NCI-H2171 (cell line): ENCODE measurements at regions not wholly inside any gene's neighbourhood (a gene's known extent, or its start where the extent isn't known, plus 50 kb on each side); places are given as distances from the start of the nearest gene placed in this dataset.
"Not testable (repeated sequence)": the region's sequence is repeated elsewhere in the genome, so short reads cannot be mapped to it uniquely, and the experiment has no call there.

Source experiments
- DNase-seq: peaks from one replicate; lab custom pipeline; 2025; lab: John Stamatoyannopoulos, UW

DNA sequence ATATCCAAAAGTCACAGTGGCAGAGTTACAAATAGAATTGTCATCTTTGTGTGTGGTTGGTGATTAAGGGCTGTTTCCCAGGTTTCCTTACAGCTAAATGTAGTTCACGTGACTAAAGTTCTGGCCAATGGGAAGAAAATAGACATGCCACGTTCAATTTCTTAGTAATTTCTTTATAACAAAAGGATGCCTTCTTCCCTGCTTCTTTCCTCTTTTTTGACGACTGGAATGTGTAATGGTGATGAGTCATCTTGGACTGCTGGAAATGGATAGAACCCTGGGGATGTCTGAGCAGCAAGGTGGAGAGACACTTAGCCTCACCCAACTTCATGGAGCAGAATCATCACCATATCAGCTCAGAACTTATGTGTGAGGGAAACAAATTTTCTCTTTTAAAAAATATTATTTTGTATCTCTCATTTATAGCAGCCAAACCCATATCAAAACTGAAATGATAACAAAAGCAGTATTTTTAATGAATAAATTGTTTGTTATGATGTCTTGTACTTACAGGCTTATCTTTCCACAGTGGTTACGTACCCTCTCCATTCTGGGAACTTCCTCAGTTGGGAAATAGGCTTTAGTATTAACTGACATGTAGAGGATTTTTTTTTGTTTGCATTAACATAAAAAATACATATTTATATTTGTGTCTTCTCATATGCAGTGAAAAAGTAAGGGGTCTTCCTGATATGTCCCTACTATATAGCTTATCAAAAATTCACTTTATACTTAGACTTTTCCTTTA is 91.1 kb upstream of the CDH2 start:
- DNase-seq, result no peak

DNA sequence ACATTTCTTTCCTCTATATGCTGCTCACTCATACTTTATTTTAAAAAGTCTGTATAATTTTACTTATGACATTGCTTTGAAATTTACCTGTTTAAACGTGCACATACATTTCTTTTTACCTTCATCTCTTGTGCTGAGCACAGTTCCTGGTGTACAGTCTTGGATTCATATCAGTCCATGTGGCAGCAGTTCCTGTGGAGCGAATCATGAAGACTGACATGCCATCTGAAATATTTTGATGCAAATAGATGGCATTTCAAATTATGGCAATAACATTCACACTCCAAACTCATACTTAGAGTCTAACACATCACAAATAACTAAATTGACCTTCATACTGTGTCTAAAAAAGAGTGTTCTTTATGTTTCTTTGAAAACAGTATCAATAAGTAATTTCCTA is 90.3 kb upstream of the CDH2 start:
- DNase-seq, result no peak

DNA sequence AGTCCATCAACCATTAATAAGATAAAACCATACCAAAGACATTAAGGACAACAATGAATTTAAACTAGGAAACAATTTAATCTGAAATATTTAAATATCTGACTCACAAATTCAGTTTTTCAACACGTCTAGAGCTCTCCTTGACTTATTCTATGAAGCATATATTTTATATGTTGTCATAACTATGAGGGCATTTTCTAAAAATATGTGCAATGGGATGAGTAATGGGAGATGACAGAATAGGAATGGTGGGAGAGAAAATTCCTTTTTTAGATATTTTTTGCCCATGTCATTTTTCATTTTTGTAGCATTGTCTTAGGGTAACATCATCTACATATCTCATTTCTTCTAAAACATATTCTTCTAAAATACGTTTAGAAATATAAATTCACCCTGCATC is 79.2 kb upstream of the CDH2 start:
- no peak for DNase-seq

DNA sequence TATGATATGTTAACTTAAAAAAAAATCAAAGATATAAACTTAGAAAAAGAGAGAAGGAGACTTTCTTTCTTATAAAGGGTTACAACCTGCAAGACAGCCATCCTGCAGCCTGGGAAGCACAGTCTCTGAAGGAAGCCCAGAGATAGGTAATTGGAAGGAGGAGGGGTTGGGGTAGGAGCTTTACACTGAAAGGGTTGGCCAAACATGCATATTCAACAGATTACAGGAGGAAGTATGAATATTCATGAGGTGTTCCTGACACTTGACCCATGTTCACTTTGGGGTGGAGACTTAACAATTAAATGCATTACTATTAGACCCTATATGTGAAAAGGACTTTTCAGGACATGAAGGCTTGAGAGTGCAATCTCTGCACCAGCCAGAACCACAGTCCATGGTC is 71.7 kb upstream of the CDH2 start:
- DNase-seq, result no peak

DNA sequence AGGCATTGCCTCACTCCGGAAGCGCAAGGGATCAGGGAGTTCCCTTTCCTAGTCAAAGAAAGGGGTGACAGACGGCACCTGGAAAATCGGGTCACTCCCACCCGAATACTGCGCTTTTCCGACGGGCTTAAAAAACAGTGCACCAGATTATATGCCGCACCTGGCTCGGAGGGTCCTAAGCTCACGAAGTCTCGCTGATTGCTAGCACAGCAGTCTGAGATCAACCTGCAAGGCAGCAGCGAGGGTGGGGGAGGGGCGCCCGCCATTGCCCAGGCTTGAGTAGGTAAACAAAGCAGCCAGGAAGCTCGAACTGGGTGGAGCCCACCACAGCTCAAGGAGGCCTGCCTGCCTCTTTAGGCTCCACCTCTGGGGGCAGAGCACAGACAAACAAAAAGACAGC is 63.7 kb upstream of the CDH2 start:
- DNase-seq, result not testable (repeated sequence)

DNA sequence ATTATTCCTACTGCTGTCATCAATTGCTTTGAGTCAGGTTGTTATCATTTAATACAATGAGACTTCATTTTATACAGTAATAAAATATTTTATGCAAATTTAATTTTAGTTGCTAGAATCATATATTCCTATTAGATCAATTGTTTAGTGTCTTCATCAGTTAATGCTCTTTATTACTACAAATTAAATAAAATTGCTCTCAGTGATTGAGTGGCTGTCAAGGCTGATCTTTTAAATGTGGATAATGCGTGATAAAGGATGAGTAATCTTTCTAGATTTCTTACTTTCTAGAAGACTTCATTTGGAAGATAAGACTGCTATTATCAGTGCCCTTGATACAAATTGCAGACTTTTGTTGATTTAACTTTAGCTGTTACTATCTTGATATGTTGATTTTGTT is 59.6 kb upstream of the CDH2 start:
- DNase-seq, result no peak
